Endometrium (tissue), 2 donors: ENCODE measurements at regions not wholly inside any gene's neighbourhood (a gene's known extent, or its start where the extent isn't known, plus 50 kb on each side); places are given as distances from the start of the nearest gene placed in this dataset.
A peak's percentile ranks its signal among the peaks of the same experiment; 100 is the strongest.
"Not testable (repeated sequence)": the region's sequence is repeated elsewhere in the genome, so short reads cannot be mapped to it uniquely, and the experiment has no call there.

ENCODE experiments used
- FAIRE-seq: peaks from 2 replicates; lab custom pipeline; 2012; peaks lifted over from hg19 to GRCh38; lab: Jason Lieb, UNC
- donor health status: control.
- donor health status: control.

DNA sequence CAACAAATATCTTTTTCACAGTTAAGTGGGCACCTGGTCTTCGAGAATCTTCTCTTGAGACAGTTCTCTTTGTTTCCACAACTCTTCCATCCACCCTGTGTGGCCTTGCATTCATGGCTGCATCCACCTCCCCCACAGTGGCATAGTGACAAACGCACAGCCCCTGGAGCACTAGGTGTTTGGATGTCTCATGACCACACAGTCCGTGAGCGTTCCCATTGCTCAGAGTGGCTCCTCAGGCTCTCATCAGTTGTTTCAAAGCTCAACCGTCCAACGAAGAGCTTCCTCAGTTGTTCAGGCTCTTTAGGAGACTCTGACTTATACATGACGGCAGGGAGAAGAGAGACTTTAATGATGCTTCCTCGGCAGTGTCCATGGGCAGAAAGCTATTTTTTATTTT lies 191.6 kb downstream of the CDRT15L2 start:
- no peak for FAIRE-seq

- peak; percentile 96 for FAIRE-seq
Measured at GRCh38 chr17:20774472-20775135, 195.1 kb downstream of the CDRT15L2 start.

DNA sequence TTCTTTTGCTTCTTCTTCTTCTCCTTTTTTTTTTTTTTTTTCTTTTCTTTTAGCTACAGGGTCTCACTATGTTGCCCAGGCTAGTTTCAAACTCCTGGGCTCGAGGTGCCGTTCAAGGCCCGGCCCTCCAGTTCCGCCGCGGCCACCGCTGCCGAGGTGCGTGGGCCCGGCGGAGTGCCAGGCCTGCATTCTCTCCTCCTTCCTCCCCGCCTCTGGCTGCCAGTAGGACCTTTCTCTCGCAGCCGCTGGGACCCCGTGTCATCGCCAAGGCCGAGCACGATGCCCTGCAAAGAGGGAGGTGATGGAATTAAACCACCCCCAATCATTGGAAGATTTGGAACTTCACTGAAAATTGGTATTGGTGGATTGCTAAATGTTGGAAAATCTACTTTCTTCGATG lies 195.8 kb downstream of the CDRT15L2 start:
- FAIRE-seq, result no peak

GRCh38 chr17:20779521-20779920 lies 200.0 kb downstream of the CDRT15L2 start:
- FAIRE-seq, result no peak

DNA sequence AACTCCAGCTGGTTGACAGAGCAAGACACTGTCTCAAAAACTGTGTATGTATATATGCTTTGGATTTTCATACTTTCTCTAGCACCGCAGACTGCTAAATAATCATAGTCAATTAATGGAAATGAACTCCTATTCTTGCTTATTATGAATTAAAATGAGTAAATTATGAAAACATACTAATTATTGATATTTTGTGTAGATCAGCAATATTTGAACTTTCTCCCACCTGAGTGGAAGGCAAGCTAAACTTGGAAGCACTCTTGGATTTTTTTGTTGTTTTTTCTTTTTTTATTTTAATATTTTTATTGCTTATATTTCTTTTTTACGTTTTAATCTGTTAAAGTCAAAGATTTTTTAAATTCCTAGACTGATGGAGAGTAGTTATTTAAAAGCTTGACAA lies 201.7 kb downstream of the CDRT15L2 start:
- FAIRE-seq, result no peak

DNA sequence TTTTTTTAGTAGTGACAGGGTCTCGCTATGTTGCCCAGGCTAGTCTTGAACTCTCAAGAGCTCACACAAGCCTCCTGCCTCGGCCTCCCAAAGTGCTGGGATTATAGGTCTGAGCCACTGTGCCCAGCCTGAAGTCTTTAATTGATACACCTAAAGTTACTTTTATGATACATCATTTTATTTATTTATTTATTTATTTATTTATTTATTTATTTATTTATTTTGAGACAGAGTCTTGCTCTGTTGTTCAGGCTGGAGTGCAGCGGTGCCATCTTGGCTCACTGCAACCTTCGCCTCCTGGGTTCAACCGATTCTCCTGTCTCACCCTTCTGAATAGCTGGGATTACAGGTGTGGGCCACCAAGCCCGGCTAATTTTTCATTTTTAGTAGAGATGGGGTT lies 202.3 kb downstream of the CDRT15L2 start:
- FAIRE-seq, result not testable (repeated sequence)

GRCh38 chr17:20783091-20783490 lies 203.6 kb downstream of the CDRT15L2 start:
- peak; percentile 72 for FAIRE-seq

GRCh38 chr17:20784100-20784665 lies 204.7 kb downstream of the CDRT15L2 start:
- no peak for FAIRE-seq

DNA sequence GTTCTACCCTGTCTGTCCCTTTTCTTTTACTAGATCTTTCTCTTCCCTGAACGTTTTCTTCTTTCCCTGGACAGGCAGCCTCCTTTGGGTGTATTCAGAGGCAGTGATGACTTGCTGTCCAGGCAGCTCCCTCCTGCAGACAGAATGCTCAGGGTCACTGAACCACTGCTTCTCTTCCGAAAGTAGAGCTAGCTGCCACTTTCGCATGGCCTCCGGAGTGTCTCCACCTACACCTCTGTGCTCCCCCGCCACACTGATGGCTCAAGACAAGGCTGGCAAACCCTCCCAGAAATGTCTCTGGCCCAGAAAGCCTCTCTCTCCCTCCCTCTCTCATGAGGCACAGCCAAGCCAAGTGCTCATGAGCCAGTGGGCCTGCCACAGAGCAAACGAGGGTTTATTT lies 207.8 kb downstream of the CDRT15L2 start:
- FAIRE-seq, result no peak

DNA sequence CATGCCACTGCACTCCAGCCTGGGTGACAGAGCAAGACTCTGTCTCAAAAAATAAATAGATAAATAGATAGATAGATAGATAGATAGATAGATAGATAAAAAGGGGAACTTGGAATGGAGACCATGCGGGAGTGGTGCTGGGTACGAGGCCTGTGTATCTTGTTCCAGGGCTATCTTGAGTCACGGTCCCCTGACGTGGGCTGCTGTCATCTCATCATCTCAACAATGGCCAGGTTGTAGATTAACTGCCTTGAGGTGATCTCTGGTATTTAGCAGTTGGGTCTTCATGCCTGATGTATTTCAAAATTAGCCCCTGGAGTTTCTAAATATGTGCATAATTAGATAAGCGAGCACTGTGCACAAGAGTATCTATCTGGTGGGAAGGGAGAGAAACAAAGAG lies 212.1 kb downstream of the CDRT15L2 start:
- FAIRE-seq, result no peak

DNA sequence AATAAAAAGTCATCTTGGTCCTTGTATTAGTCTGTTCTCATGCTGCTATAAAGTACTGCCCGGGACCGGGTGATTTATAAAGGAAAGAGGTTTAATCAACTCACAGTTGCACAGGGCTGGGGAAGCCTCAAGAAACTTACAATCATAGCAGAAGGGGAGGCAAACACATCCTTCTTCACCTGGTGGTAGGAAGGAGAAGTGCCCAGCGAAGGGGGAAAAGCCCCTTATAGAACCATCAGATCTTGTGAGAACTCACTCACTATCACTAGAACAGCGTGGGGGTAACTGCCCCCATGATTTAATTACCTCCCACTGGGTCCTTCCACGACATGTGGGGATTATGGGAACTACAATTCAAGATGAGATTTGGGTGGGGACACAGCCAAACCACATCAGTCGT lies 215.0 kb downstream of the CDRT15L2 start:
- FAIRE-seq, result not testable (repeated sequence)

DNA sequence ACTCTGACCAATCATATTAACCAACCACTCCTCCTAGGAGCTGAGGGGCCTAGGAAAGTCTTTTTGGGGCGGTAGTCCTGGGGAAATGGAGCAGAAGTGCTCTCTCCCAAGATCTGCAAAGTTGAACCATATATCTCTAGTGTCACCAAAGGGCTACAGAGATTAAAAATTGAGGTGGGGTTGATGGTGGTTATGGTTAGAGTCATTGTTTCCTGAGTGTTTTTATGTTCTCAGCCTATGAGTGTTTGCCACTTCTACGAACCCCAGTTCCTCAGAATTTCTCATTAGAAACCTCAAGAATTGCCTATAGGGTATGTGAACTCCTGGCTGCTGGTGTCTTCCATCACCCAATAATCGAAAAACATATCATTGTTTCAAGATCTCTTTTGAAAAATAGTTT lies 217.8 kb downstream of the CDRT15L2 start:
- no peak for FAIRE-seq

- no peak for FAIRE-seq
Measured at GRCh38 chr17:20800146-20800545, 220.6 kb downstream of the CDRT15L2 start.

- no peak for FAIRE-seq
Measured at GRCh38 chr17:20805751-20806150, 226.2 kb downstream of the CDRT15L2 start.

- not testable (repeated sequence) for FAIRE-seq
Measured at GRCh38 chr17:20807566-20807965, 228.0 kb downstream of the CDRT15L2 start.

DNA sequence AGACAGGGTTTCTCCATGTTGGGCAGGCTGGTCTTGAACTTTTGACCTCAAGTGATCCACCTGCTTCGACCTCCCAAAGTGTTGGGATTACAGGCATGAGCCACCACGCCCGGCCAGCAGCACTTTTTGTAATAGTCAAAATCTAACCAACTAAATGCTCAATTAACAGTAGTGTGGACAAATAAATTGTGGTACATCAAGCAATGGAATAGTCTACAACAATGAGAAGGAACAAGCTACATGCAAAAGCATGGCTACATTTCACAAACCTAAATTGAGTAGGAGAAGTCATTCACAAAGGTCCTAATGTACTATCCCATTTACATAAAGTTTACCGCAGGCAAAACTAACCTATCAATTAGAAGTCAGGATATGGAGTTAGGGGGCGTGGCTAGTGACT lies 227.4 kb downstream of the USP22 start:
- FAIRE-seq, result not testable (repeated sequence)

- FAIRE-seq, result no peak
Measured at GRCh38 chr17:20823905-20824304, 218.9 kb downstream of the USP22 start.

DNA sequence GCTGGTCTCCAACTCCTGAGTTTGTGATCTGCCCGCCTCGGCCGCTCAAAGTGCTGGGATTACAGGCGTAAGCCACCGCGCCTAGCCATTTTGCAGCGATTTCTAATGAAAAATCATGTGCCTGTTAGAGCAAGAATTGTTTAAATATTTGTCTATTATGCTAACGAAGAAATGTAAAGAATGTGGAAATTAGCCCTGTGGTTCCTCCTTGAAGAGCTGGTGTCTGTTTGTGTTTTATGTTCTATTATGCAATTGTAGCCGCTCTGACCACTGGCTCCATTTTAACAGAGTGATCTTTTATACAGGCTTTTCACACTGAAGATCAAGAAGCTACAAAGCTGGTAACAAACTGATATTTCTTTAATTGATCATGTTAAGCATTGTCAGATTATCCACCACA lies 217.3 kb downstream of the USP22 start:
- FAIRE-seq, result no peak

GRCh38 chr17:20840453-20840852 lies 202.4 kb downstream of the USP22 start:
- not testable (repeated sequence) for FAIRE-seq

DNA sequence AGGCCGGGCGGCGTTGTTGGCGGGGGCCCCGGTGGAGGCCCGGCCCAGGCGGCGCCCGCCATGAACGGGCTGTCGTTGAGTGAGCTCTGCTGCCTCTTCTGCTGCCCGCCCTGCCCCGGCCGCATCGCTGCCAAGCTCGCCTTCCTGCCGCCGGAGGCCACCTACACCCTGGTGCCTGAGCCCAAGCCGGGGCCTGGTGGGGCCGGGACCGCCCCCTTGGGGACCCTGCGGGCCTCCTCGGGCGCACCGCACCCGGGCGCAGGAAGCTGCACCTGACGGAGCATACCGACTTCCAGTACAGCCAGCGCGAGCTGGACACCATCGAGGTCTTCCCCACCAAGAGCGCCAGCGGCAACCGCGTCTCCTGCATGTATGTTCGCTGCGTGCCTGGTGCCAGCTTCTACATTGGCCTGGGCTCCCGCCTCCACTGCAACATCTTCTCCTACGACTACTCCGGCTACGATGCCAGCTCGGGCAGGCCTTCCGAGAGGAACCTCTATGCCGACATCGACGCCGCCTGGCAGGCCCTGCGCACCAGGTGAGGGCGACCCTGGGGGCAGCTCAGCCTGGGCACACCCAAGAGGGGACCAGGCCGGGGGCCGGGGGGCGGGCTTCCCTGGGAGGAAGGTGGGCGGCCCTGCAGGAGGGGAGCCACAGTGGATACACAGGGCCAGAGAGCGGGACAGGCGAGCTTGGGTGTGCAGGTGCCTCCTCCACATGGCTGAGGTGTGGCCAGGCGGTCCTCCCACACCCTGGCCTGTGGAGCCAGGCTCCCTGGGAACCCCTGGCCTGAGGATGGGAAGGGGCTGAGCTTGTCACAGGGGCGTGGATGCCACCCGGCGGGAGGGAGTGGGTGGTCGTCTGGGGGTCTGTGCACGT lies 201.6 kb downstream of the USP22 start:
- not testable (repeated sequence) for FAIRE-seq

DNA sequence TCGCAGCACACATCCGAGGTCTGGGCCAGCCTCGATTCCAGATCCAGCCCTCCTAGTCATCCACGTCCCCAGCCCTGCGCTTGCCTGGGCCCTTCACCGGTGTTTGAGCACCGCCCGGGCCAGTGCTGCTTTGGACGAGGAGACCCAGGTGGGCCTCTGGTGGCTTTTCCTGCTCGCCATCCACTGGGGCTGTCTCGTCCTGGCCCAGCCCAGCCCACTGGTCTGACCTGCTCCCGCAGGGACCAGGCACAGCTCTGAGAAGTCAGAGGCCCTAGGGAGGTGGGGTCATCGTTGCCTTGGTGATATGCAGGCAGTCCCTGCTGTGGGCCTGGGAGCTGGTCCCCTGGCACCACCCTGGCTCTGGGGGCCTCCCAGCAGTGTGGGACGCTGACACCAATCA lies 200.8 kb downstream of the USP22 start:
- FAIRE-seq, result not testable (repeated sequence)

DNA sequence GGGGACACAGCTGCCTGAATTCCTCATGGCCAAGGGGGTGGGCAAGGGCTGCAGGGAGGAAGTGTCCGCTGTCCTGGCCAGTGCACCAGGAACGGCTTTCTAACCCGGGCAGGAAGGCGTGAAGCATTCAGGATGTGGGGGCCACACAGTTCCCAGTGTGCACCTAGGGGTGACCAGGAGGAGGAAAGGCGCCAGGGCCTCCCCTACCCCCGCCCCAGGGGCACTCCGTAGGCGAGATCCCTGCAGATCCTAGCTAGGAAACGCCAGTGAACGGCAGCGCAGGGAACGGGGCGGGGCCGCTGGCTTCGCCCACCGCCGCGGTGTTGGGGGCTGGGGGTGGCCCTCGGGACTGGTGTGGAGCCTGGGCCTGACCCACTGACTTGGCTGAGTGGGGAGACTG lies 199.6 kb downstream of the USP22 start:
- not testable (repeated sequence) for FAIRE-seq
